ENCODE measurements at regions not wholly inside any gene's neighbourhood (a gene's known extent, or its start where the extent isn't known, plus 50 kb on each side); places are given as distances from the start of the nearest gene placed in this dataset.

DNA sequence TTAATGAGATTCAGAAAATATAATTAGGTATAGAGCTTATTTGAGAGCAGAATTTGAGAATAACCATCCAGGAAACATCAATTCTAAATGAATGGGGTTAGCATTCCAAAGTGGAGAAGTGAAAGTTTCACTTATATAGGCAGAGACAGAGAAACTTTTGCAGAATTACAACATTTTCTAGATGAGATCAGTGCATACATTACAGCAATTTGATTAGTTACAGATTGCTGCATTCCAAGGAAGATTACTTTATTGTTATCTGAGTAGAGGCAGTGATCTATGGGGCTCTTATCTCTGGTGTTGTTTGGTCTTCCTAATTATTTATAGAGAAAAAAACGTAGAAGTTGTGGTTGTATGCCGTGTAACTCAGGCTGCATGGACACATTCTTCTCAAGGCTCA, 373.8 kb upstream of the SYT4 start:
- DNase-seq: no peak

DNA sequence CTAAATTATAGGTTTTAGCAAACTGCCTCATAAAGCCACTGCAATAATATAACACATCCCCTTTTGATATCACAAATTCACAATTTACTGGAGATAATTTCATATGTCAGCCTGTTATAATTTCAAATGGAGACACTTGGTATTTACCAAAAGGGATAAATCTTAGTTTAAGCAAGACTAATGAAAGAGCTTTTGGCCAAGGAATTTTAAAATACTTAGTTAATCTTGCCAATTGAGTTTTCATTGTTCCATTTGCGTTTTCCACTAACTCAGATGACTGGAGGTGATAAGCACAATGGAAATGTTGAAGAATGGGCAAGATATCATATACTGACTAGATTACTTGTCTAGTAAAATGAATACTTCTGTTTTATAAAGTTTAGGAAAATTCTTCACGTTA, 379.3 kb upstream of the SYT4 start:
- DNase-seq: no peak

DNA sequence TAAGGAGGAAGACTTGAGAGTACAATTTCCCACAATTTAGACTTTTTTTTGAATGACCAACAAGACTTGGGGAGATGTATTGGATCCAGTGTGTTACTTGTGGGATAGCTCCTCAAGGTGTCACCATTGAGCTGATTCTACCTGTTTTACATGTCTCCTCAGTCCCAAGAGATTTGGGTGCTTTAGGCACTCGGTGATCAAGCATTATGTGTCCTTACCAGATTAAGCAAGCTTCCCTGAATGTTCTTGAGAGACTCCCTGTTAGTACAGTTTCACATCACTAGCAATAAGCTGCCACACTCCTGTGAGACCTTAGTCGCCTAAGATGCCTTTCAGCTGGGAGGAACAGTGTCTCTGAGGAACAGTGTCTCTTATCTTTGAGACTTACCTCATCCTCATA, 384.3 kb upstream of the SYT4 start:
- no peak for DNase-seq

DNA sequence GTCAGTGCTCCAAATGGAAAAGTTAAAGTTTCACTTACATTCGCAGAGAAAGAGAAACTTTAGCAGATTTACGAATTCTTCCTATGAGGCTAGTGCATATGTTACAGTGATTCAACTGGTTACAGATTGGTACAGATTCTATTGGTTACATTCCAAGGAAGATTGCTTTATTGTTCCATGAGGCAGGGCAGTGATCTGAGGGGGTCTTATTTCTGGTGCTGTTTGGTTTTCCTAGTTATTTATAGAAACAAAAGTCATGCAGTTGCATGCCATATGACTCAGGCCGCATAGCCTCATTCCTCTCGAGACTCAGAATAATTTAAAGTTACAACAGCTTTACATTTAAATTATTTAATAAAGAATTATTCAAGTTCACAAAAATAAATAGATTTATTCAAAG, 385.4 kb upstream of the SYT4 start:
- DNase-seq: no peak

DNA sequence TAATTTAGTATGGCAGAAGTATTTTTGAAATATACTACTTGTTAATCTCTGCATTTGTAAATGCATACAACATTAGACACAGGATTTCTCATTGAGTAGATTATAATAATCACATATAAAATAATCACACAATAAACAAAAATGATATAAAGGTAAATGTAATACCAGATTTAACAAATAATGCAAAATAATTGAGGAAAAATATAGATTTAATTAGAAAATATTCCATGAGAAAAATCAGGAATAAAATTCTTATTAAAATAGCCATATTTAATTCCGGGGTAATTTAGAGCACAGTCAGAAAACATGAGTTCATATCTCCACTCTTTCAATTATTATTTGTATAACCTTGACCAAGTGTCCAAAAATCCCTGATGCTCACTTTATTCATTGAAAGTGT, 385.9 kb upstream of the SYT4 start:
- no peak for DNase-seq

DNA sequence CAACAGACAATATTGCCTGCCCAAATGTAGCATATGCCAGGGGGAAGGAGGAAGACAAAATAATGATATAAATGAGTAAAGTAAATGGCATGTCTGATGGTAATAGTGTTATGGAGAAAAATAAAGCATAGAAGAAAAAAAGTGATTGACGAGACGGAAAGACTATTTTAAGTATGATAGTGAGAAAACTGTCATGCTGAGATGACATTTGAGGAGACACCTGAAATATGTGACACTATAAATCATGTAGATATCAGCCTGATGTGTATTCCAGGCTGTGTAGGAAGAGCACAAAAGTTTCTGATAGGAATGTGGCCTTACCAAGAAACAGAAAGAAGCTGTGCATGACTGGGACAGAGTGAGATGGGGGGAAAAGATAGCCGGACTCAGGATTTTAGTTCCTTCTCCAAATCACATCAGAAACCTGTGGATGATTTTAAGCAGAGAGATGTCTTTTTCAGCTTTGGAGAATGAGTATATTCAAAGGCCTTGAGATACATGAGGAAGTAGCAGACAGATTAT, 387.3 kb upstream of the SYT4 start:
- no peak for DNase-seq

DNA sequence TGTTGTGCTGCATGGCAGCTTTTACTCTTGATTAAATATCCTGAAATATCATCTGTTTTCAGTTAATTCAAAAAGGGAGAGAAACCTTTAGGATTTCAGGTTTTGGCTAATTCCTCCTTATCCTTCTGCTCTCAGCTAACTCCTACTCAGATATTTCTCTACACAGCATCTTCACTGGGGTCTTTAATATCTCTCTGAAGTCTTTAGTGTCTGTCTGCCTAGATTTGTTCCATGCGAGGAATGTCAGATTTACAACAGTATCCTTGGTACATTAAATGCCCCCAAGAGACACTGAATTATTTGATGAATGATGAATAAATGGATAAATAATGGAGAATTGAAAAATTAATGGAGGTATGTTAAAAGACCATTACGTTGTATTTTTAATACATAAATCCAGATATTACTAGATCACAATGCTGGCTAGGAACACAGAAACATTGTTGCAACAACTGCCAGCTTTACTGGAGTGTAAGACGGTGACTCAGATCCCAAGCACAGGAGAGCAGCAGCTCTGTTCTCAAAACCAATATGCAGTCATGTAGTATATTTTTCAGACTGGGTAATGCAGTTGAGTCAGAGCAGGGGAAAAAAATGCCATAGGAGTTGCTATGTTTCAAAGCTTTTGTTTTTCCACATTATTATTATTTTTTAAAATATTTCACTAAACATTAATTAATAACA, 388.0 kb upstream of the SYT4 start:
- no peak for DNase-seq

DNA sequence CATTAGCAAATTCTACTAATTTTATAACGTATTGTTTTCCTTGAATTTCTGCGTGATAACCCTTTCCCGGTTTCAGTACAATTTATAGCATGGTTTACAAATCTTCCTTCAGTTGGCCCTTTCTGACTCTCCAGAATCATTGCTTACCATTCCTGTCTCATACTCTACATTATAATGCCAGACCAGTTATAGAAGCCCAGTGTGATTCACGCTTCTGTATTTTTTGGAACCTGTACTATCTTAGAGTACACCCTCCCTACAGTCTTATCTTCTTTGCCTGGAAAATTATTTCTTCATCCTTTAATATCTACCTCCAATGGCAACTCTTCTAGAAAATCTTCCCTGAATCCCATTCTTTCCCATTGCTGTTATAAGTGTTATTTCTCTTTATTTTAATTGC, 391.6 kb upstream of the SYT4 start:
- DNase-seq: no peak

DNA sequence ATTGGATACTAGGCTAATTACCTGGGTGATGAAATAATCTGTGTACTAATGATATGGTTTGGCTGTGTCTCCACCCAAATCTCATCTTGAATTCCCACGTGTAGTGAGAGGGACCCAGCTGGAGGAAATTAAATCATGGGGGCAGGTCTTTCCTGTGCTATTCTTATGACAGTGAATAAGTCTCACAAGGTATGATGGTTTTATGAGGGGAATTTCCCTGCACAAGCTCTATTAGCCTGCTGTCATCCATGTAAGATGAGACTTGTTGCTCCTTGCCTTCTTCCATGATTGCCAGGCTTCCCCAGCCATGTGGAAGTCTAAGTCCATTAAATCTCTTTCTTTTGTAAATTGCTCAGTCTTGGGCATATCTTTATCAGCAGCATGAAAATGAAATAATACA, 394.1 kb upstream of the SYT4 start:
- DNase-seq: no peak

DNA sequence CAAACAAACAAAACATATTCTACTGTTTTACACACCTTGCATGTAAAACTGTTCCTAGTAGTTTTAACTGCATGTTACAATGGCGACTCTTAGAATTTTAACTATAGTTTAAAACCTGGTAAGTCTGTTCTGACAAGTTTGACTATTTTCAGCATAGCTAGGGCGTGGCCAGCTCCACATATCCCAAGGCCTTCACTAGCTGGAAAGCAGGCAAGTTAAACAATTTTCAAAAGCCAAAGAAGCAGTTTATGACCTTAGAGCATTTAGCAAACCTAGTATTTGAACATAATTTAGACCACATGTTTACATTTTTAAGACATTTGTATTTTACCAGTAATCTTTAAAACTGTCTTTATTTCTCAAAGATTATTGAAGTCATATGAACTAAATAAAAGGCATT, 402.8 kb upstream of the SYT4 start:
- no peak for DNase-seq

DNA sequence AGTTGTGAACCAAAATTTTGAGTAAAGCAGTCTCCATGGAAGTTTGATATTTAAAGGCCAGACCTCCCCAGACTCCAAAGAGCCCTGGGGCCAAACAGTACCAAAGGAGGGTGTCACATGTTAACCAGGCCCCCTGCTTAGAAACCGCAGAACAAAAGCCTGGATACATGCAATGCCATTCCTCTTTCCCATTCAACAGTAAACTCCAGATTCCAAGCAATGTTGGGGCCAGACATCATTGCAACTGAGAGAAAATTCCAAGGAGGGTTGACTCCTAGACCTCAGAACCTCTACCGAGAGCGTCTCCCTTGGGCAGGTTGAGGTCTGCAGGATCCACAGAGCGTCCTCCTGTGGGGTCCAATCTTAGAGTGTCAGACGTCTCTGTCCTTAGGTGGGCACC, 404.4 kb upstream of the SYT4 start:
- DNase-seq: no peak

DNA sequence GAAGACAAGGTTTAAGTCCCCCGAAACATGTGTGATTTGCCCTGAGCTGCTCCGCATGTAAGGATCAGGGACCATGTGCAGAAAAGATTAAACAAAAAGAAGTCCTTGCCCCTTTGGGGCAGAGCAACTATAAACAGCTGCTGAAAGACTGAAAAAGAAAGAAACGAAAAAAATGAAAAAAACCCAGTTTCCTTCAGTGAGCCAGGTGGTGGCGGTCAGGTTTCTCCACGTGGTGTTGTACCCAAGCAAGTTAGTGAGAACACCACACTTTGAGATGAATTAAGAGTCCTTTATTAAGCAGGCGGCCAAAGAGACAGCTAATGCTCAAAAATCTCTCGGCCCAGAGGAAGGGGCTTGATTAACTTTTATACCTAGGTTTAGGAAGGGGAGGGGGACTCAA, 404.9 kb upstream of the SYT4 start:
- DNase-seq: no peak

DNA sequence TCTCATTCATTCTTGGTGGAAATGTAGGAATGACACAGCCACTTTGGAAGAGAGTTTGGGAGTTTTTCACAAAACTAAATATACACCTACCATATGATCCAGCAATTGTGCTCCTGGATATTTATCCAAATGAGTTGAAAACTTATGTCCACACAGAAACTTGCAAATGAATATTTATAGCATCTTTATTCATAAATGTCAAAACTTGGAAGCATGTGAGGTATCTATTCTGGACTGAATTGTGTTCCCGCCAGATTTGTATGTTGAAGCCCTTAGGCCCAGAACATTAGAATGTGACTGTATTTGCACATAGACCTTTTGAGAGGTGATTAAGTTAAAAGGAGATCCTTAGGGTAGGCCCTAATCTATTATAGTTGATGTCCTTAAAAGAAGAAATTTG, 409.4 kb upstream of the SYT4 start:
- no peak for DNase-seq

DNA sequence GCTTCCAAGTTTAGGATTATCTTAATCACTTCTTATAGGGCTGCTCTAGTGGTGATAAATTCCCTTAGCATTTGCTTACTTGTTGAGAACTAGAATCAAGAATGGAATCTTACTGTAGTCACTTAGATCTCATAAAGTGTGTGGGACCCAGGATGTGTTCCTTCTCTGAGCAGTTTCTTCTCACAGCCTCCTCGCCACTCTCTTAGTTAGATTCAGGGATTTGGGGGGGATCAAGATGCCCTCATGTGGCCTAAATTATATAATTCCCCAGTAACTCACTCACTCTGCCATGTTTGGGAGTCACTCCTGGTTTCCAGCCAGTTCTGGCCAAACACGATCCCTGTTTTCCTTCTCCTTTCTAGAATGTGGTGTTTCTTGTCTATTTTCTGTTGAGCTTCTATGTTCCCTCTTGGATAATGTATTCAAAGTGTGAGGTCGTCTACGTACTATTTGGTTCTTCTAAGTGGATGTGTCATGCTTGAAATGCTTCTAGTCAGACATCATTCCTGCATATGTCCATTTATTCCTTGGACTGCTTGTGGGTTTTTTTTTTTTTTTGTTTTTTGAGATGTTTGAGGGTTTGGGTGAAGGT, 414.9 kb upstream of the SYT4 start:
- no peak for DNase-seq

DNA sequence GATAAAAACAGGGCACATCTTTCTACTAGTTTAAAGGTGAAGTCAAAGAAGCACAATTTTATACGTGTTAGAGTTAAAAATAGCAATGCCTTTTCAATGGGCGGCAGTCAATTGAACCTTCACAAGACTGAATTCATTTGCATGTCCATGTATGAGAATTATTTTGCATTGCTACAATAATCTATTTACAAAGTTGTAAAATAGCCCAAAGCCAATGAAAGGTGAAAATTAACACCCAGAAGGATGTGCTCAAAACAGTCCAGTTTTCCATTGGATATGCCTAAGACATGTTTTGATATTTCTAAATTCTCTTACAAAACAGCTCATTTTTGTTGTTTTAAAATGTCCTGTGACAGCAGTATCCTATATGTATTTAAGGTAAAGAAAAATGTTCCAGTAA, 425.1 kb upstream of the SYT4 start:
- DNase-seq: no peak

DNA sequence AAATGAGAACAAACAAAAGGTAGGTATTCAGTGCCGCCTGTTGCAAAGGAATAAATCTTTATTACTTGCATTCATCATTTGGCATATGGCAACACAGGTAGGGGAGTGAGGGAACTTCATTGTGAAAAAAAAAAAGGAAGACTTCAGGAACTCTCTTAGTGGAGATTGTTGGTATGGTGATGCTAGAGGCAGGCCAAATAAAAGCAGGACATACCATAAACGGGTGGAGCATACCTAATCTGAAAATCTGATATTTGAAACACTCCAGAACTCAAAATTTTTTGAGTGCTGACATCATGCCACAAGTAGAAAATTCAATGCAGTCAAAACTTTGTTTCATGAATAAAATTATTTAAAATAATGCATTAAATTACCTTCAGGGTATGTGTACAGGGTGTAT, 425.8 kb upstream of the SYT4 start:
- DNase-seq: no peak

DNA sequence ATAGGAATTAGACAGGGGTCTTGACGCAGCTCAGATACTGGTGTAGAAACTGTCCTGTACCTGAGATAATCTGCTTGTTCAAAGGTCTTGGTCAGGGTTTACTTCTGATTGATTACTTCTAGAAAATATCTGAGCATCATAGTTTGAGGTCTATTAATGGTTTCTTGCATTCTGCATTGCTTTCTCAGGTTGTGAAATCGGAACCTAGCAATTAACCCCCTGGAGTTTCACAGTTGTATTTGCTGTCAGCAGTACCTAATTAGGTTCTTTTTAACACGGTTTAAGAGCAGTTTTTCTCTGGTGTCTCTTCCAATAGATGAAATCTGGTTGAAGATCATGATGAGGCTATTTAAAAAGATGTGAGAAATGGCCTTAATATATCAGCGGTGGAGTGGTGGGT, 428.6 kb upstream of the SYT4 start:
- no peak for DNase-seq

DNA sequence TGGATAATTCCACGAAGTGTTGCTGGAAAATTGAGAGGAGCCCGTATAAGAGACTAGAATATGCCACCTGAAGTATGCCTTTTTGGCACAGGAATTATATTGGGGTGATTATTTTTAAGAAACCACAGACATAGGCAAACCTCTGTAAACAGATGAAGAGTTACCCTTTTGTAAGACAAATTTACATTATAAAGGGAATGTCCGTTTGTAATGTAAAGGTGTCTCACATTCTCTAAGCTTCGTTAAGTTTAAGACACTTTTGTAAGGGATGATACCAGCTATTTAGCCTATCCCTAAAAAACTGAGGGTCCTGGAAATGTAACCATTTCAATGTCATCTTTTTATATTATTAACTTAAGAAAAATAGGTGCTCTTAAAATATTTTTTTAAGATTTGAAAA, 432.8 kb upstream of the SYT4 start:
- DNase-seq: no peak

DNA sequence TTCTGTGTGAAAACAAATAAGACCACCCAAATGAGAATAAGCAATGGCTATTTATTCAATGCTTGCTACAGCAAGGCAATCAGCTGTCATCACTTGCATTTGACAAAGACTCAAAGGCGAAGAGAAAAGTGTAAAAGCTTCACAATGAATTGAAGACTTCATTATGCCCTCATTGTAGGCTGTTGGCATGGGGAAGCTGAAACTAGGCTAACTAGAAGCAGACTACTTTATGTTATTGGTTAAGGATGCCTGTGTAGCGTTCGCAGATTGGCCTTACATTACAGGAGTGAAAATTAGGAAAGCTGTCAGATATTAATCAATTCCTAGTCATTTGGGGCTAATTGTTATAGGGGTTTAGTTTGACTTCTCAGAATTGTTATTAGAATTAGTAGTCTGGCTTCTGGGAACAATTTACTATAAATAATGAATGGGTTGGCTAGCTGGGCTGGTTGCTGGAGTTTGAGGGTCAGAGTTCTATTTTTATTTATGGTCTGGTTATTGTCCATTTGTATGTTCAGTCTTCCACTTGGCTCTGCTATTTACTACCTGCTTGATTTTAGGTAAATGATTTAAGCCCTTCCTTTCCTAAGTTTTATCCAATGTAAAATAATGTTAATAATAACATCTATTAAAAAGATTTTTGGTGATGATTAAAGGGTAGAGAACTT, 437.2 kb upstream of the SYT4 start:
- DNase-seq: no peak

DNA sequence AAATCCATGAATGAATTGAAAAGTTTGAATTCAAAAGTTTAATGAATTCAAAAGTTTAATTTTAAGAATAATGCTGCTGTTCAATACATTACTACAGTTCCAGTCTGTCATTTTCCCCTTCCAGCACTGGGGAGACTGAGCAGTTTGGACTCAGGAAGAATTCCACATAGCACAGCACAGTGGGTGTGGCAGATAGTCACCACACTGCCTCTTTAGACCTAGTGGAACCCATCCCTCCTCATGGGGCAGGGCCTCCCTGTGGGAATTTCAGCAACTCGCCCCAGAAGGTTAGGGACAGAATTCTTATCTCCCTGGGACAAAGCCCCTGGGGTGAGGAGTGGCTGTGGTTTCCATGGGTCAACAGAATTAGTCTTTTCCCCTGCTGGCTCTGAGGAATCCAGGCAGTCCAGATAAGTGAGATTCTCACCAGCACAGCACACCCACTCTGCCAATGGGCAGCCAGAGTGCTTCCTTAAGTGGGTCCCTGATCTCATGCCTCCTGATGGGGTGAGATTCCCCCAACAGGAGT, 442.0 kb upstream of the SYT4 start:
- no peak for DNase-seq

DNA sequence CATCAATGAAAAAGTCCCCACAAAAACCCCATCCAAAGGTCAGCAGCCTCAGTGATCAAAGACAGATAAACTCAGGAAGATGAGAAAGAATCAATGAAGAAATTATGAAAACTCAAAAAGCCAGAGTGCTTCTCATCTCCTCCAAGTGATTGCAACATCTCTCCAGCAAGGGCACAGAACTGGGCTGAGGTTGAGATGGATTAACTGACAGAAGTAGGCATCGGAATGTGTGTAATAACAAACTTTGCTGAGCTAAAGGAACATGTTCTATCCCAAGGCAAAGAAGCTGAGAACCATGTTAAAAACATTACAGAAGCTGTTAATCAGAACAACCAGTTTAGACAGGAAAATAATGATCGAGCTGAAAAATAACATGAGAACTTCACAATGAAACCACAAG, 442.8 kb upstream of the SYT4 start:
- DNase-seq: no peak

DNA sequence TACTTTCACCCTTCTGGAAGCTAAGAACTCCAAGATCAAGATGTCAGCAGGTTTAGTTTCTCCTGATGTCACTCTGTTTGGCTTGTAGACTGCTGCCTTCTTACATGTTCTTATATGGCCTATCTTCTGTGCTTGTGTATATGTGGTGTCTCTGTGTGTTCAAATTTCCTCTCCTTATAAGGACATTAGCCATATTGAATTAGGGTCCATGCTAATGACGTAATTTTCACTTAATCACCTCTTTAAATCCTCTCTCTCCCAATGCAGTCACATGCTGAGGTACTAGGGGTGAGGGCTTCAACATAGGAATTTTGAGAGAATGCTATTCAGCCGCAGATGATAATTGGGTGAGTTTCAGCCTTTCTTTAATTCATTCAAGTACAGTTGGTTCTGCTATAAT, 458.3 kb upstream of the SYT4 start:
- DNase-seq: no peak

DNA sequence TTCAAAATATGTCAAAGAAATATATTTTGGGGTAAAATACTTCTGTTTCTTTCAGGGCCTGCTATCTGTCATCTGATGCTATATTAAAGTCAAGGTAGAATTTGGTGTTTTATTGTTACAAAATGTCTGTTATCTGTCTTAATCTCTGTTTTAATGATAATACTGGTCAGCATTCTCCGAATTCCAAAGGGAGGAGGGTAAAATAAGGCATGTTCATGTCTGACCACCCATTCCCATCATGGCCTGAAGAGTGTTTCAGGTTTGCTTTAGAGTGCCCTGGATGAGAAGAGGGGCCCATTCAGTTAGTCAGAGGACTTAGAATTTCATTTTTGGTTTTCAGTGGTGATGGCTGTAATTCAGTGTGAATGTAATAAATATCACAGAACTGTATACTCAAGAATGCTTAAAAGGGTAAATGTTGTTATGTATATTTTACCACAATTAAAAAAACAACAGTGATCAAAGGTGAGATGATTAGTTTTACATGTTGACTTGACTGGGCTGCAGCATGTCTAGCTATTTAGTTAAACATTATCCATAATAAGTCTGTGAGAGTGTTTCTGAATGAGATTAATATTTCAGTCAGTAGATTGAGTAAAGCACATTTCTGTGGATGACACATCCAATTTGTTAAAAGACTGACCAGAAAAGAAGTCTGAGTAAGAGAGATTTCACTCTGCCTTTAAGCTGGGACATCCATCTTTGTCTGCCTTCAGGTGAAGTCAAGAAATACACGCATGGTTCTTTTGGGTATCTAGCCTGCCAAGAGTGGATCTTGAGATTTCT, 467.9 kb upstream of the SYT4 start:
- no peak for DNase-seq

DNA sequence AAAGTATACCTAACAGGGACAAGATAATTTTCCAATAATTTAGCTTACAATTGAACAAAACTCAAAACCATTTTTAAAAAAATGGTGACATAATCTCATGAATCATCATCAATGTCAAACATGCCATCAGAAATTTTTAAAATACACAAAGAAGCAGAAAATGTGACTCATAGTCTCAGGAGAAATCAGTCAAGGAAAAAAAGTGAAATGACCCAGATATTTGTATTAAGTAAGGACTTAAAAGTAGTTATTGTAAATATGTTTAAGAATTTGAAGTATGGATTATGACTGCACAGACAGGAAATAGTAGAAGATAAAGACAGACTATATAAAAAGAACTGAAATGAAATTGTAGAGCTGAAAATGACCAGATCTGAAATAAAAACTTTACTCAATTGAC, 473.9 kb upstream of the SYT4 start:
- DNase-seq: no peak
